Esophagus squamous epithelium (tissue), 4 donors: ENCODE measurements at regions not wholly inside any gene's neighbourhood (a gene's known extent, or its start where the extent isn't known, plus 50 kb on each side); places are given as distances from the start of the nearest gene placed in this dataset.
A peak's percentile ranks its signal among the peaks of the same experiment; 100 is the strongest.

ENCODE experiments used
- CTCF ChIP-seq, 6 experiments: fragments of 450-650 bp in 4 of 6; fragments of 200-600 bp in 2 of 6; sonication (generic) in 2 of 6; IDR thresholded peaks; one replicate each; pipeline ENCODE4 v1.5.1; 2016 to 2019; ENCODE audit warnings: antibody characterized with exemption in 6 of 6, mild to moderate bottlenecking in 4 of 6, moderate library complexity in 4 of 6
- POLR2A ChIP-seq, 4 donors: fragments of 450-650 bp; IDR thresholded peaks; one replicate each; pipeline ENCODE4 v1.6.1; 2017; ENCODE audit warnings: antibody characterized with exemption in 4 of 4, mild to moderate bottlenecking in 4 of 4, moderate library complexity in 3 of 4

GRCh38 chr12:38138225-38139221, 178.1 kb upstream of the ALG10B start:
- TF ChIP-seq CTCF (IDR thresholded peaks at IDR 0.05) (peak; percentile 89 to 99 (median 96)), POLR2A (IDR thresholded peaks at IDR 0.05) (no peak)
